Common myeloid progenitor, CD34-positive (primary cell): ENCODE measurements at regions not wholly inside any gene's neighbourhood (a gene's known extent, or its start where the extent isn't known, plus 50 kb on each side); places are given as distances from the start of the nearest gene placed in this dataset.
"Not testable (repeated sequence)": the region's sequence is repeated elsewhere in the genome, so short reads cannot be mapped to it uniquely, and the experiment has no call there.

Experiments used
- CTCF ChIA-PET: fragments of 350-600 bp; sonication (Branson Sonifier 250); formaldehyde crosslinking; loops from one replicate; lab custom pipeline; 2021; ENCODE audit warnings: antibody characterized with exemption; lab: Charles Lee
- POLR2A ChIA-PET: fragments of 350-600 bp; sonication (Branson Sonifier 250); formaldehyde crosslinking; loops from one replicate; lab custom pipeline; 2021; ENCODE audit warnings: antibody characterized with exemption; lab: Charles Lee
- DNase-seq, 3 donors: peaks; one replicate each; pipeline versions ENCODE4 v3.0.0 to v3.0.0-alpha.2; 2013
- H3K27ac ChIP-seq, 2 experiments: 1 replicate in 1 of 2; 2 replicates in 1 of 2; pipeline ENCODE4 v1.7.0; 2013; ENCODE audit warnings: inconsistent platforms in 2 of 2, low read length in 2 of 2, mild to moderate bottlenecking in 2 of 2, low read depth in 1 of 2, moderate library complexity in 1 of 2; ENCODE audit not compliant: severe bottlenecking in 2 of 2, insufficient read depth in 1 of 2, poor library complexity in 1 of 2
- H3K27me3 ChIP-seq, 5 experiments: replicated peaks in 2 of 5; 1 replicate in 3 of 5; 2 replicates in 2 of 5; pipeline versions ENCODE4 v1.6.1 to v1.7.0; 2013; ENCODE audit warnings: low read length in 4 of 5, mild to moderate bottlenecking in 2 of 5, moderate library complexity in 2 of 5, inconsistent platforms in 1 of 5; ENCODE audit not compliant: insufficient read depth in 5 of 5, control insufficient read depth in 4 of 5
- H3K36me3 ChIP-seq, 4 experiments: 1 replicate in 2 of 4; 2 replicates in 2 of 4; pipeline versions ENCODE4 v1.6.1 to v1.7.0; 2013; ENCODE audit warnings: low read length in 3 of 4, control low read depth in 1 of 4, mild to moderate bottlenecking in 1 of 4; ENCODE audit not compliant: control insufficient read depth in 4 of 4, insufficient read depth in 4 of 4
- H3K4me1 ChIP-seq, 4 experiments: 1 replicate in 3 of 4; 2 replicates in 1 of 4; pipeline versions ENCODE4 v1.6.1 to v1.7.1; 2013; ENCODE audit warnings: low read length in 3 of 4, mild to moderate bottlenecking in 3 of 4, control low read depth in 1 of 4, inconsistent platforms in 1 of 4, moderate library complexity in 1 of 4; ENCODE audit not compliant: control insufficient read depth in 4 of 4, insufficient read depth in 4 of 4; ENCODE audit errors: control extremely low read depth in 1 of 4
- H3K4me3 ChIP-seq, 7 experiments: 1 replicate in 4 of 7; 2 replicates in 3 of 7; pipeline versions ENCODE4 v1.5.1 to v1.7.0; 2013; ENCODE audit warnings: mild to moderate bottlenecking in 7 of 7, low read length in 6 of 7, moderate library complexity in 6 of 7, inconsistent platforms in 2 of 7, low read depth in 2 of 7, control low read depth in 1 of 7; ENCODE audit not compliant: insufficient read depth in 4 of 7, control insufficient read depth in 1 of 7; ENCODE audit errors: extremely low read depth in 1 of 7
- H3K9me3 ChIP-seq, 5 experiments: 1 replicate in 4 of 5; 2 replicates in 1 of 5; pipeline versions ENCODE4 v1.6.1 to v1.7.1; 2013; ENCODE audit warnings: low read length in 4 of 5, mild to moderate bottlenecking in 2 of 5, inconsistent platforms in 1 of 5, low read depth in 1 of 5, moderate library complexity in 1 of 5; ENCODE audit not compliant: control insufficient read depth in 4 of 5, insufficient read depth in 2 of 5; ENCODE audit errors: control extremely low read depth in 1 of 5
- WGBS: methylation state at CpG from one replicate; pipeline ENCODE4 v1.1.5; 2013; ENCODE audit not compliant: insufficient coverage; 5-methylcytosine and 5-hydroxymethylcytosine counted together

GRCh38 chr3:162640208-162640607, 1143.6 kb downstream of the OTOL1 start:
- H3K36me3 ChIP-seq, H3K27ac ChIP-seq, H3K27me3 ChIP-seq, CTCF ChIA-PET, H3K9me3 ChIP-seq, POLR2A ChIA-PET, H3K4me1 ChIP-seq, H3K4me3 ChIP-seq, DNase-seq: not testable (repeated sequence)
- 94% methylated on average over 13 of the region's 13 CpGs for WGBS

DNA sequence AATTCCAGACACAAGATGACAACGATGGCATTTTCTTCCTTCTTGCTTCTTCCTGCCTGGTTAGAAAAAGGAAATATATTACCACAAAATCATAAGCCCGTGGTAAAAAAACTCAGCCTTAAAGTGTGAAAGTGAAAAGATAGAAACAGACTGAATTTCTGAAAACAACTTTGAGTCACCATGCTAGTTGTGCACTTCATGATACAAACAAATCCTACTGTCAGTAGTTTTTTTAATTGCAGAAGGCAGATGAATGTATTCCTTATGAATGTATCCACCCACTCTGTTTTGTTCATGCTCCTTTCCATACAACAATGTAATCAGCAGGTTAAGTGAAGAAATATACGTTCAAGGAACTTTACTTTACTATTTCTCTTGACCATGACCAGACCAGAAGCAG, 1144.7 kb downstream of the OTOL1 start:
- no peaks in the 10 kb centered on the region for H3K27me3 ChIP-seq
- no peak overlapping the region for H3K4me3 ChIP-seq
- no peaks in the 10 kb centered on the region for H3K36me3 ChIP-seq
- ChIA-PET CTCF (no interaction called here), POLR2A (no interaction called here)
- H3K27ac ChIP-seq = no peak overlapping the region
- peaks cover 0 to 4% (median 0%) of the 10 kb centered on the region in 5 experiments for H3K9me3 ChIP-seq
- WGBS = 90% methylated on average over 1 of the region's 3 CpGs
- H3K4me1 ChIP-seq = peaks cover 0 to 3% (median 0%) of the 10 kb centered on the region in 4 experiments
- no peak for DNase-seq

GRCh38 chr3:162641907-162642306, 1145.3 kb downstream of the OTOL1 start:
- no peak for DNase-seq
- Histone ChIP-seq H3K4me1 (peaks cover 0 to 3% (median 0%) of the 10 kb centered on the region in 4 experiments), H3K4me3 (no peak overlapping the region), H3K9me3 (peaks cover 0 to 4% (median 0%) of the 10 kb centered on the region in 5 experiments), H3K36me3 (no peaks in the 10 kb centered on the region), H3K27ac (no peak overlapping the region), H3K27me3 (no peaks in the 10 kb centered on the region)
- CTCF ChIA-PET = no interaction called here
- POLR2A ChIA-PET = no interaction called here
- 100% methylated on average over 1 of the region's 2 CpGs for WGBS

GRCh38 chr3:162643245-162643644, 1146.6 kb downstream of the OTOL1 start:
- no peak overlapping the region for H3K27ac ChIP-seq
- CTCF ChIA-PET = no interaction called here
- POLR2A ChIA-PET = no interaction called here
- DNase-seq = no peak
- H3K4me3 ChIP-seq = no peak overlapping the region
- H3K36me3 ChIP-seq = no peaks in the 10 kb centered on the region
- no peaks in the 10 kb centered on the region for H3K27me3 ChIP-seq
- H3K9me3 ChIP-seq = peaks cover 0 to 9% (median 3%) of the 10 kb centered on the region in 5 experiments
- peaks cover 0 to 3% (median 0%) of the 10 kb centered on the region in 4 experiments for H3K4me1 ChIP-seq
- WGBS = no CpG with 5 or more reads among the region's 2 CpGs

GRCh38 chr3:162647321-162647720, 1150.7 kb downstream of the OTOL1 start:
- WGBS = 100% methylated on average over 1 of the region's 2 CpGs
- POLR2A ChIA-PET = no interaction called here

DNA sequence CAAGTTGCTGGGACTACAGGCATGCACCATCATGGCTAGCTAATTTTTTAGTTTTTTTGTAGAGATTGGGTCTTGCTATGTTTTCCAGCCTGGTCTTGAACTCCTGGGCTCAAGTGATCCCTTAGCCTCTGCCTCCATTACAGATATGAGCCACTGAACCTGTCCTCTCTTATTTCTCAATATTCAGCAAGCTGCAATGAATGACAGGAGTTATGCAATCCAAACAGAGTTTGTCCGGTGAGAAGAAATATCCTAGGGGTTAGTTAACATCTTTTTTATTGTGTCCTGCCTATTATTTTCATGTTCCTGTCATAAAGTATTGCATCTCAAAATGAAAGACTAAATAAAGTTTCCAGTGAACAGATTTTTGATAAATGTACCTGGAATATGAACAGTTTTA, 1161.4 kb downstream of the OTOL1 start:
- Histone ChIP-seq H3K27ac (no peak overlapping the region), H3K36me3 (no peaks in the 10 kb centered on the region), H3K4me1 (no peaks in the 10 kb centered on the region), H3K27me3 (no peaks in the 10 kb centered on the region), H3K9me3 (no peaks in the 10 kb centered on the region), H3K4me3 (no peak overlapping the region)
- ChIA-PET POLR2A (no interaction called here), CTCF (no interaction called here)
- no peak for DNase-seq
- WGBS = no CpG with 5 or more reads among the region's 1 CpG

More at GRCh38 chr3:162647321-162647720, 1150.7 kb downstream of the OTOL1 start:
- no peaks in the 10 kb centered on the region for H3K4me1 ChIP-seq
- H3K4me3 ChIP-seq = no peak overlapping the region
- CTCF ChIA-PET = no interaction called here
- H3K36me3 ChIP-seq = no peaks in the 10 kb centered on the region
- peaks cover 0 to 9% (median 3%) of the 10 kb centered on the region in 5 experiments for H3K9me3 ChIP-seq
- DNase-seq = no peak
- H3K27me3 ChIP-seq = no peaks in the 10 kb centered on the region
- H3K27ac ChIP-seq = no peak overlapping the region

- Histone ChIP-seq H3K27ac (no peak overlapping the region), H3K9me3 (no peaks in the 10 kb centered on the region), H3K4me1 (no peaks in the 10 kb centered on the region), H3K27me3 (no peaks in the 10 kb centered on the region), H3K4me3 (no peak overlapping the region), H3K36me3 (no peaks in the 10 kb centered on the region)
- 100% methylated on average over 1 of the region's 1 CpG for WGBS
- no peak for DNase-seq
- POLR2A ChIA-PET = no interaction called here
- CTCF ChIA-PET = interaction anchor here (1.0 kb wide), 1 partner anchor 19 kb away, joined by 3 read pairs; no protein-coding TSS in a partner anchor
Measured at GRCh38 chr3:162665684-162666391, 1169.2 kb downstream of the OTOL1 start.
